ENCODE measurements at regions not wholly inside any gene's neighbourhood (a gene's known extent, or its start where the extent isn't known, plus 50 kb on each side); places are given as distances from the start of the nearest gene placed in this dataset.

DNA sequence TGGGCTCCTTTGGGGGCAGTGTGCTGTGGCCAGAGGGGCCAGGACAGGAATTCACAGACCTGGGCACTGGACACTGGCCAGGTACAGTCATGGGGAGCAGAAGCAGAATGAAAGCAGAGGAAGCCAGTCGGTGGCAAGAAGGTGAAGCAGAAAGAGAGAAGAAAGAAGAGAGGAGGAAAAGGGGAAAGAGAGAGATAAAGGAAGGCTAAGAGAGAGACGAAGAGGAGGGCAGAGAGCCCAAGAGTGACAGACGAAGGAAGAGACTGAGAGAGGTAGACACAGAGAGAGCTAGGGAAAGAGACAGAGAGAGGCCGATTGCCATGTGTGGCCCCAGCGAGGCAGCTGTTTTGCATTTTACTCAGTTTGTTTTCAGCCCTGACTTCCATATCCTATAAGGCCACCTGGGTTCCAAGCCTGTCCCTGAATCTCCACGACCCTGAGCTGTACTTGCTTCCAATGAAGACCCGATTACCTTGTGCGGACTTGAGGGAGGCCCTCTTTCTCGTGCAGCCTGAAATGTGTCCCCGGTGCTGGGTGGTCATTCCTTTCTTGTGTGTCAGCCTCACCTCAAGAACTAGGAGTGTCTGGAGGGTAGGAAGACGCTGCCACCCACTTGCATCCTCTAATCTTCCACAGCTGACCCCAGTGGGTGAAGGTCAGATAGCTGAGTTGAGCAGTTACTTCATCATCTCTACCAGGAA is 73.9 kb downstream of the LSM3 start:
- TF ChIP-seq PHF8 (conservative IDR thresholded peaks at IDR 0.05; ENCODE audit: low read depth, low read length) (no peak), BACH1 (IDR thresholded peaks at IDR 0.05; ENCODE audit: low read length) (no peak), CEBPB (IDR thresholded peaks at IDR 0.05; ENCODE audit: low read depth, low read length) (no peak), EGR1 (IDR thresholded peaks at IDR 0.05; ENCODE audit: borderline replicate concordance, low read depth, low read length) (no peak), TAF1 (IDR thresholded peaks at IDR 0.05; ENCODE audit: low read depth, low read length) (no peak), ASH2L (IDR thresholded peaks at IDR 0.05; ENCODE audit: low read length) (no peak)
- TF ChIP-seq, protein P1, sequence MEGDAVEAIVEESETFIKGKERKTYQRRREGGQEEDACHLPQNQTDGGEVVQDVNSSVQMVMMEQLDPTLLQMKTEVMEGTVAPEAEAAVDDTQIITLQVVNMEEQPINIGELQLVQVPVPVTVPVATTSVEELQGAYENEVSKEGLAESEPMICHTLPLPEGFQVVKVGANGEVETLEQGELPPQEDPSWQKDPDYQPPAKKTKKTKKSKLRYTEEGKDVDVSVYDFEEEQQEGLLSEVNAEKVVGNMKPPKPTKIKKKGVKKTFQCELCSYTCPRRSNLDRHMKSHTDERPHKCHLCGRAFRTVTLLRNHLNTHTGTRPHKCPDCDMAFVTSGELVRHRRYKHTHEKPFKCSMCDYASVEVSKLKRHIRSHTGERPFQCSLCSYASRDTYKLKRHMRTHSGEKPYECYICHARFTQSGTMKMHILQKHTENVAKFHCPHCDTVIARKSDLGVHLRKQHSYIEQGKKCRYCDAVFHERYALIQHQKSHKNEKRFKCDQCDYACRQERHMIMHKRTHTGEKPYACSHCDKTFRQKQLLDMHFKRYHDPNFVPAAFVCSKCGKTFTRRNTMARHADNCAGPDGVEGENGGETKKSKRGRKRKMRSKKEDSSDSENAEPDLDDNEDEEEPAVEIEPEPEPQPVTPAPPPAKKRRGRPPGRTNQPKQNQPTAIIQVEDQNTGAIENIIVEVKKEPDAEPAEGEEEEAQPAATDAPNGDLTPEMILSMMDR (IDR thresholded peaks at IDR 0.05; ENCODE audit: control extremely low read depth in 1 of 3, insufficient read depth in 1 of 3, low read depth in 1 of 3, low read length in 3 of 3): no peak
- TF ChIP-seq, protein P2, sequence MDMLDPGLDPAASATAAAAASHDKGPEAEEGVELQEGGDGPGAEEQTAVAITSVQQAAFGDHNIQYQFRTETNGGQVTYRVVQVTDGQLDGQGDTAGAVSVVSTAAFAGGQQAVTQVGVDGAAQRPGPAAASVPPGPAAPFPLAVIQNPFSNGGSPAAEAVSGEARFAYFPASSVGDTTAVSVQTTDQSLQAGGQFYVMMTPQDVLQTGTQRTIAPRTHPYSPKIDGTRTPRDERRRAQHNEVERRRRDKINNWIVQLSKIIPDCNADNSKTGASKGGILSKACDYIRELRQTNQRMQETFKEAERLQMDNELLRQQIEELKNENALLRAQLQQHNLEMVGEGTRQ (IDR thresholded peaks at IDR 0.05; ENCODE audit: low read length): no peak

All from H1 (cell line).